ENCODE measurements at regions not wholly inside any gene's neighbourhood (a gene's known extent, or its start where the extent isn't known, plus 50 kb on each side); places are given as distances from the start of the nearest gene placed in this dataset.

- no peak overlapping the region for H3K4me3 ChIP-seq (ENCODE audit: low read depth, low read length)
- POLR2A ChIA-PET: no interaction called here
- DNase-seq (ENCODE audit: low read depth, low spot score): no peak
- CTCF ChIA-PET: no interaction called here
- no peak for TF ChIP-seq CTCF (IDR thresholded peaks at IDR 0.05; ENCODE audit: insufficient read depth, low read length, missing control alignments)
These were observed 224.4 kb upstream of the POU3F1 start for GRCh38 chr1:38270849-38271633.

- no peak overlapping the region for H3K4me3 ChIP-seq (ENCODE audit: low read depth, low read length)
- no peak for TF ChIP-seq CTCF (IDR thresholded peaks at IDR 0.05; ENCODE audit: insufficient read depth, low read length, missing control alignments)
- CTCF ChIA-PET: no interaction called here
- POLR2A ChIA-PET: no interaction called here
- no peak for DNase-seq (ENCODE audit: low read depth, low spot score)
These were observed 223.6 kb upstream of the POU3F1 start for GRCh38 chr1:38269923-38270848.

- TF ChIP-seq CTCF (IDR thresholded peaks at IDR 0.05; ENCODE audit: insufficient read depth, low read length, missing control alignments): no peak
- DNase-seq (ENCODE audit: low read depth, low spot score): no peak
- POLR2A ChIA-PET: no interaction called here
- no peak overlapping the region for H3K4me3 ChIP-seq (ENCODE audit: low read depth, low read length)
- CTCF ChIA-PET: no interaction called here
These were observed 221.6 kb upstream of the POU3F1 start for GRCh38 chr1:38268226-38268625.

GRCh38 chr1:38267037-38268036 is 220.7 kb upstream of the POU3F1 start:
- H3K4me3 ChIP-seq (ENCODE audit: low read depth, low read length): no peak overlapping the region
- ChIA-PET CTCF (no interaction called here), POLR2A (no interaction called here)
- no peak for TF ChIP-seq CTCF (IDR thresholded peaks at IDR 0.05; ENCODE audit: insufficient read depth, low read length, missing control alignments)
- no peak for DNase-seq (ENCODE audit: low read depth, low spot score)

GRCh38 chr1:38266197-38266520 is 219.6 kb upstream of the POU3F1 start:
- no peak for DNase-seq (ENCODE audit: low read depth, low spot score)
- no peak for TF ChIP-seq CTCF (IDR thresholded peaks at IDR 0.05; ENCODE audit: insufficient read depth, low read length, missing control alignments)
- ChIA-PET CTCF (no interaction called here), POLR2A (no interaction called here)
- no peak overlapping the region for H3K4me3 ChIP-seq (ENCODE audit: low read depth, low read length)
